ENCODE measurements at regions not wholly inside any gene's neighbourhood (a gene's known extent, or its start where the extent isn't known, plus 50 kb on each side); places are given as distances from the start of the nearest gene placed in this dataset.
"Not testable (repeated sequence)": the region's sequence is repeated elsewhere in the genome, so short reads cannot be mapped to it uniquely, and the experiment has no call there.

GRCh38 chr9:135409286-135410200 lies 70.0 kb upstream of the PPP1R26 start:
- no peak for DNase-seq (ENCODE audit: low spot score)

GRCh38 chr9:135410421-135410820 lies 69.2 kb upstream of the PPP1R26 start:
- no peak for DNase-seq (ENCODE audit: low spot score)

GRCh38 chr9:135410831-135411473 lies 68.6 kb upstream of the PPP1R26 start:
- DNase-seq (ENCODE audit: low spot score): no peak

- not testable (repeated sequence) for DNase-seq (ENCODE audit: low spot score)
Observed at GRCh38 chr9:135411605-135412004, 68.0 kb upstream of the PPP1R26 start.

- peak; percentile 87 for DNase-seq (ENCODE audit: low spot score)
Observed at GRCh38 chr9:135412315-135413085, 67.1 kb upstream of the PPP1R26 start.

- no peak for DNase-seq (ENCODE audit: low spot score)
Observed at GRCh38 chr9:135413086-135413375, 66.6 kb upstream of the PPP1R26 start.

- DNase-seq (ENCODE audit: low spot score): no peak
Observed at GRCh38 chr9:135413461-135413860, 66.1 kb upstream of the PPP1R26 start.

GRCh38 chr9:135414293-135414692 lies 65.3 kb upstream of the PPP1R26 start:
- no peak for DNase-seq (ENCODE audit: low spot score)

GRCh38 chr9:135415586-135415985 lies 64.0 kb upstream of the PPP1R26 start:
- DNase-seq (ENCODE audit: low spot score): no peak

- DNase-seq (ENCODE audit: low spot score): no peak
Observed at GRCh38 chr9:135416664-135417290, 62.8 kb upstream of the PPP1R26 start.

GRCh38 chr9:135418161-135418560 lies 61.4 kb upstream of the PPP1R26 start:
- no peak for DNase-seq (ENCODE audit: low spot score)

- DNase-seq (ENCODE audit: low spot score): no peak
Observed at GRCh38 chr9:135419106-135419505, 60.5 kb upstream of the PPP1R26 start.

GRCh38 chr9:135422341-135422944 lies 57.1 kb upstream of the PPP1R26 start:
- DNase-seq (ENCODE audit: low spot score): no peak

GRCh38 chr9:135423725-135424124 lies 55.9 kb upstream of the PPP1R26 start:
- DNase-seq (ENCODE audit: low spot score): no peak

Data from HuH-7.5 (cell line).